IMR-90 (cell line): ENCODE measurements at regions not wholly inside any gene's neighbourhood (a gene's known extent, or its start where the extent isn't known, plus 50 kb on each side); places are given as distances from the start of the nearest gene placed in this dataset.
A peak's percentile ranks its signal among the peaks of the same experiment; 100 is the strongest.

Experiments
- CTCF ChIP-seq: conservative IDR thresholded peaks from 2 replicates; pipeline ENCODE4 v1.5.1; 2012; ENCODE audit warnings: mild to moderate bottlenecking, low read depth, low read length, improper control_type of control experiment
- FOS ChIP-seq: fragments of 150-350 bp; IDR thresholded peaks from 2 replicates; pipeline ENCODE4 v1.6.1; 2016; ENCODE audit warnings: low read depth, low read length
- POLR2A ChIP-seq: IDR thresholded peaks from 2 replicates; pipeline ENCODE4 v1.6.1; 2012; ENCODE audit warnings: mild to moderate bottlenecking, low read depth, low read length
- RAD21 ChIP-seq: IDR thresholded peaks from 2 replicates; pipeline ENCODE4 v1.6.1; 2012; ENCODE audit warnings: low read length, improper control_type of control experiment
- SMC3 ChIP-seq: fragments of 150-350 bp; IDR thresholded peaks from 2 replicates; pipeline ENCODE4 v1.6.1; 2016; ENCODE audit warnings: low read depth, mild to moderate bottlenecking, antibody characterized with exemption, low read length, moderate library complexity

DNA sequence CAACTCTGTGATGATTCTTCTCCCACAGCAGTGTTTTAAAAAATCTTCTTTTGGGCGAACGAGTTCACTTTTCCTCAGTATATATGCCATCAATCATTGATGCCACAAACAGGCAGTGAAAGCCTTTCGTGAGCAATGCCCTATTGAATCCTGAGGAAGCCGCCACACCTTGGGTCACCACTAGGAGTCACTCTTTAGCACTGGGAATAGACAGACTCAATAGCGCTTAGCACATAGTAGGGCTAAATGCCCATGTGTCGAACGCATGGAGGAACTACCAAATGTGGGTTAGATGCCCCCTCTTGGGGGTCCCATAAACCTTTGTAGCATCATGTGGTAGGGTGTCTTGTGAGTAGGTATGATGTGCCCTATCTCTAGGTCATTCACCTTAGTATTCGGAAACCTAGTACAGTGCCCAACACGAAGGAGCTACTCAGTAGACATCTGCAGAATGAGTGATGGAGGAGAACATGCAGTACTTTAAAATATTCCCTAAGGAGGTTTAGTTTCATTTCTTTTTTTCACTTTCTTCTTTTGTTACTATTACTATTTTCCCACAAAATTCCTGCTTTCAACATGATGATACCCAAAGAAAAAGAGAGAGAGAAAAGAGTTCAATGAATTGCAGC, 603.7 kb downstream of the BNC2 start (continued):
- TF ChIP-seq CTCF (peak; percentile 29), RAD21 (peak; percentile 24; the same call in 1 of the 2 replicates), SMC3 (no peak), FOS (no peak), POLR2A (no peak)
